Smooth muscle cell (in vitro differentiated cells): ENCODE measurements at regions not wholly inside any gene's neighbourhood (a gene's known extent, or its start where the extent isn't known, plus 50 kb on each side); places are given as distances from the start of the nearest gene placed in this dataset.

Source experiments
- DNase-seq: peaks from one replicate; lab custom pipeline; 2025; ENCODE audit not compliant: unreplicated experiment; lab: John Stamatoyannopoulos, UW
- H2AFZ ChIP-seq: fragments of 200-600 bp; sonication (generic); 2 replicates; pipeline ENCODE4 v1.6.0; 2016; ENCODE audit warnings: antibody characterized with exemption, low read depth, mild to moderate bottlenecking
- H3F3A ChIP-seq: fragments of 200-600 bp; sonication (generic); 2 replicates; pipeline ENCODE4 v1.6.0; 2017; ENCODE audit warnings: antibody characterized with exemption, low read depth
- H3K27ac ChIP-seq: fragments of 200-600 bp; sonication (generic); 2 replicates; pipeline ENCODE4 v1.5.1; 2016; ENCODE audit warnings: low read depth, mild to moderate bottlenecking
- H3K27me3 ChIP-seq: fragments of 200-600 bp; sonication (generic); 2 replicates; pipeline ENCODE4 v1.6.1; 2016; ENCODE audit warnings: low read depth, mild to moderate bottlenecking
- H3K36me3 ChIP-seq: fragments of 200-600 bp; sonication (generic); 2 replicates; pipeline ENCODE4 v1.5.1; 2016; ENCODE audit warnings: low read depth
- H3K4me1 ChIP-seq: fragments of 200-600 bp; sonication (generic); 2 replicates; pipeline ENCODE4 v1.5.1; 2016; ENCODE audit warnings: low read depth
- H3K4me2 ChIP-seq: fragments of 200-600 bp; sonication (generic); 2 replicates; pipeline ENCODE4 v1.6.0; 2016; ENCODE audit warnings: mild to moderate bottlenecking
- H3K4me3 ChIP-seq: fragments of 200-600 bp; sonication (generic); 2 replicates; pipeline ENCODE4 v1.5.1; 2016; ENCODE audit warnings: mild to moderate bottlenecking
- H3K79me2 ChIP-seq: fragments of 200-600 bp; sonication (generic); 2 replicates; pipeline ENCODE4 v1.6.0; 2016; ENCODE audit warnings: low read depth, mild to moderate bottlenecking
- H3K9ac ChIP-seq: fragments of 200-600 bp; sonication (generic); 2 replicates; pipeline ENCODE4 v1.6.0; 2016; ENCODE audit warnings: low read depth
- H3K9me3 ChIP-seq: fragments of 200-600 bp; sonication (generic); replicated peaks from 2 replicates; pipeline ENCODE4 v1.5.1; 2016; ENCODE audit warnings: low read depth
- H4K20me1 ChIP-seq: fragments of 200-600 bp; sonication (generic); 2 replicates; pipeline ENCODE4 v1.6.0; 2016; ENCODE audit warnings: low read depth
- WGBS: methylation state at CpG from one replicate; pipeline ENCODE4 v1.1.7; 2016; ENCODE audit warnings: low lambda C conversion rate; 5-methylcytosine and 5-hydroxymethylcytosine counted together
- TF ChIP-seq, protein P1 (sequence below): fragments of 200-600 bp; sonication (generic); IDR thresholded peaks from 2 replicates; pipeline ENCODE4 v1.5.1; 2017; ENCODE audit warnings: borderline replicate concordance, mild to moderate bottlenecking, antibody characterized with exemption; ENCODE audit not compliant: insufficient read depth, poor library complexity, severe bottlenecking

DNA sequence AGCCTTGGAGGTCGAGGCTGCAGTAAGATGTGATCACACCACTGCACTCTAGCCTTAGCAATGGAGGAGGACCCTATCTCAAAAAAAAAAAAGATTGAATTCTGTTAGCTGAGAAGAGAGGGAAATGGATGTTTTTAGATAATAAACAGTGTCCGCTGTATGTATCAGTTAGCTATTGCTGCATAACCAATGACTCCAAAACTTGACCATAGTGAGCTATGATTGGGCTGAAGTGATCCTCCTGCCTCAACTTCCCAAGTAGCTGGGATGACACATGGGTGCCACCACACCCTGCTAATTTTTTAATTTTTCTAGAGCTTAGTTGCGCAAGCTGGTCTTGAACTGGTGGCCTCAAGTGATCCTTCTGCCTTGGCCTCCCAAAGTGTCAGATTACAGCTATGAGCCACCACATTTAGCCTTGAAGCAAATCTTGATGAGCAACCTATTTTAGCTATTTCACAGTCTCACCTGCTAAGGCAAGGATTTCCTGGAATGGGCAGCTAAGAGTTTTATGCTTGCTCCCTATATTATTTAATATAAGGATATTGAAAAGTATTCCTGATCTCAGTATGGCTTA lies 68.3 kb upstream of the ATF7IP2 start:
- Histone ChIP-seq H2AFZ (no peak overlapping the region), H3F3A (no peaks in the 10 kb centered on the region), H3K4me1 (no peaks in the 10 kb centered on the region), H3K27me3 (no peaks in the 10 kb centered on the region), H3K27ac (no peak overlapping the region), H3K4me3 (no peak overlapping the region), H4K20me1 (no peaks in the 10 kb centered on the region), H3K36me3 (no peaks in the 10 kb centered on the region), H3K9me3 (no peaks in the 10 kb centered on the region), H3K79me2 (no peaks in the 10 kb centered on the region), H3K4me2 (no peak overlapping the region), H3K9ac (no peak overlapping the region)
- DNase-seq: no peak
- TF ChIP-seq, protein P1, sequence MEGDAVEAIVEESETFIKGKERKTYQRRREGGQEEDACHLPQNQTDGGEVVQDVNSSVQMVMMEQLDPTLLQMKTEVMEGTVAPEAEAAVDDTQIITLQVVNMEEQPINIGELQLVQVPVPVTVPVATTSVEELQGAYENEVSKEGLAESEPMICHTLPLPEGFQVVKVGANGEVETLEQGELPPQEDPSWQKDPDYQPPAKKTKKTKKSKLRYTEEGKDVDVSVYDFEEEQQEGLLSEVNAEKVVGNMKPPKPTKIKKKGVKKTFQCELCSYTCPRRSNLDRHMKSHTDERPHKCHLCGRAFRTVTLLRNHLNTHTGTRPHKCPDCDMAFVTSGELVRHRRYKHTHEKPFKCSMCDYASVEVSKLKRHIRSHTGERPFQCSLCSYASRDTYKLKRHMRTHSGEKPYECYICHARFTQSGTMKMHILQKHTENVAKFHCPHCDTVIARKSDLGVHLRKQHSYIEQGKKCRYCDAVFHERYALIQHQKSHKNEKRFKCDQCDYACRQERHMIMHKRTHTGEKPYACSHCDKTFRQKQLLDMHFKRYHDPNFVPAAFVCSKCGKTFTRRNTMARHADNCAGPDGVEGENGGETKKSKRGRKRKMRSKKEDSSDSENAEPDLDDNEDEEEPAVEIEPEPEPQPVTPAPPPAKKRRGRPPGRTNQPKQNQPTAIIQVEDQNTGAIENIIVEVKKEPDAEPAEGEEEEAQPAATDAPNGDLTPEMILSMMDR: no peak
- WGBS: 96% methylated on average over 3 of the region's 3 CpGs

DNA sequence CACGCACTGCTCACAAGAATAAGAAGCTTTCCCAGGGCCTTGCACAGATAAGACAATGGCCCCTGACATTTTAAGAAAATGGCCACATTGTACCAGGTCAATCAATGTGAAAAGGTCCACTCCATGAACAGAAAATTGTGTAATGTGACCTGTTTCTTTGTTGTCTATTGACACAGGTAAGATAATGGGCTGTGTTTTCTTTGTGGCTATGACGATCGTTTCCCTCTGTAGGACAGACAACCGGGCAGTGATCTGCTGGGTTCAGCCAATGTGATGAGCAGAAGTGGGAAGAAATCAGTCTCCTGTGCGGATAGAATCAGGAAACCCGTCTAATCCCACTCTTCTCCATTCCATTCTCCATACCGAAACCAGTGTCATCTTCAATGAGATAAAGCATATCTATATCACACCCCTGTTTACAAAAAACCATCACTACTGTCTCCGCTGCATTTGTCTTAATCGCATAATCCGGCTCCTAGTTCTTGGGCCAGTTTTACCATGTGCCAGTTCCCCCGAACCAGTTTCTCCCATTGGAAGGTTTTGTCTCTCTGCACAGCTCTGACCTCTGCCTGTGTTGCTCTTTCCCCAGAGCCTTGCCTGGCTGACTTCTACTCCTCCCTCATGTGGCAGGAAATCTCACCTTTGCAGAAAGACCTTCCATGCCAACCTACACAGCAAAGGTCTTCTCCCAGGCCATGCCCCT lies 66.9 kb upstream of the ATF7IP2 start:
- TF ChIP-seq, protein P1: no peak
- Histone ChIP-seq H3K4me1 (no peaks in the 10 kb centered on the region), H3K79me2 (no peaks in the 10 kb centered on the region), H3K4me3 (no peak overlapping the region), H3K36me3 (no peaks in the 10 kb centered on the region), H3K9me3 (no peaks in the 10 kb centered on the region), H2AFZ (no peak overlapping the region), H3K27ac (no peak overlapping the region), H3K27me3 (no peaks in the 10 kb centered on the region), H3K9ac (no peak overlapping the region), H4K20me1 (no peaks in the 10 kb centered on the region), H3K4me2 (no peak overlapping the region), H3F3A (no peaks in the 10 kb centered on the region)
- 77% methylated on average over 11 of the region's 11 CpGs for WGBS
- no peak for DNase-seq

DNA sequence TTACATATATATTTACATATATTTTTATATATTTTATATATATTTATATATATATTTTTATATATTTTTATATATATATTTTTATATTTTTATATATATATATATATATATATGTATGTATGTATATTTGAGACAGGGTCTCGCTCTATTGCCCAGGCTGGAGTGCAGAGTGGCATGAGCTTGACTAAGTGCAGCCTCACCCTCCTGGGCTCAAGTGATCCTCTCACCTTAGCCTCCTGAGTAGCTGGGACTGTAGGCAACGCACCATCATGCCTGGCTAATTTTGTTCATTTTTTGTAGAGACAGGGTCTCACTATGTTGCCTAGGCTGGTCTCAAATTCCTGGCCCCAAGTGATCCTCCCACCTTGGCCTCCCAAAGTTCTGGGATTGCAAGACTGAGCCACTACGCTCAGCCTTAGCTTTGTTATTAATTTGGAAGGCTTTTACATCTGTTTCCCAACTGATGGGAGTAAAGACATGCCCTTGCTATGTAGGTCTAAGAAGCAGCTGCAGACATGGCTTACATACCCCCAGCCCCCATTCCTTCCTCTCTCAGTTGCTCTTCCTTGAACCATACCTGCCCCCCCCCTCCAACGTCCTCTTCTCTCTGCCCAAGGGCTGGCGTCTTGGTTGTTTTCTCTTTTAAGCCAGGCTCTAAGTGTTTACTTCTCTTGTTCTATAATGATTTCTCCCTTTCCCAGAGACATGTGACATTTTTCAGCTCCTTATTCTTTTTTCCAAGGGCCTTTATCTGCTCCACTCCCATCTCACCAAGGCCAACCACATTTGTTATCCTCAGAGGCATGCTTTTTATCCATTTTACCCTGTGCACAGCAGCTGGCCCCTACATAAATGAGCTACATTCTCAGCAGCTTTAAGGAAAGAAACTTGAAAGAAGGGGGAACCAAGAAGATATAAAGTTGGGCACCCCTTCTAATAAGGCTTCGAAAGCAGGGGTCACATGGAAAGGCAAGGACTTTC lies 64.2 kb upstream of the ATF7IP2 start:
- H3K36me3 ChIP-seq: no peaks in the 10 kb centered on the region
- no peak overlapping the region for H3K4me2 ChIP-seq
- no peak overlapping the region for H2AFZ ChIP-seq
- 91% methylated on average over 6 of the region's 6 CpGs for WGBS
- no peak overlapping the region for H3K27ac ChIP-seq
- no peaks in the 10 kb centered on the region for H3K4me1 ChIP-seq
- H3K79me2 ChIP-seq: no peaks in the 10 kb centered on the region
- no peaks in the 10 kb centered on the region for H3F3A ChIP-seq
- no peak for DNase-seq
- H3K4me3 ChIP-seq: no peak overlapping the region
- TF ChIP-seq, protein P1: no peak
- H3K9me3 ChIP-seq: no peaks in the 10 kb centered on the region
- H4K20me1 ChIP-seq: no peaks in the 10 kb centered on the region
- H3K27me3 ChIP-seq: no peaks in the 10 kb centered on the region
- no peak overlapping the region for H3K9ac ChIP-seq
